ENCODE measurements at regions not wholly inside any gene's neighbourhood (a gene's known extent, or its start where the extent isn't known, plus 50 kb on each side); places are given as distances from the start of the nearest gene placed in this dataset.
A peak's percentile ranks its signal among the peaks of the same experiment; 100 is the strongest.

DNA sequence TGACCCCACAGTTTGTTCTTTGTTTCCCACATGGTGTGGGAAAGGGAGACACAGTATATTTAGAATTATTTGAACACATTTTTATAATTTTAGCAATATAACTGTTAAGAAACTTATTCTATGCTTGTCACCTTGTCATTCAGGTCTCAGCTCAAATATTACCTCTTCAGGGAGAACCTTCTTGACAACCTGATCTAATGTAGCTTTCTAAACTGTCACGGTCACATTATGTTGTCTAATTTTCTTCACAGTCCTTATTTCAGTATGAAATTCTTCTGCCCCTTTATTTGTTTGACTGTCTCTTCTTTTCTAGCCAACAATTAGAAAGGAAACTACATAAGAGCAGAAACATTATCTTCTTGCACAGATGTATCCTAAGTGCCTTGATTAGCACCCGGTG is 304.3 kb upstream of the PARD3B start:
- intact Hi-C loops (cut with DNase I): no loop called here
- no peak for DNase-seq (ENCODE audit: missing footprints)
- ATAC-seq: no peak

DNA sequence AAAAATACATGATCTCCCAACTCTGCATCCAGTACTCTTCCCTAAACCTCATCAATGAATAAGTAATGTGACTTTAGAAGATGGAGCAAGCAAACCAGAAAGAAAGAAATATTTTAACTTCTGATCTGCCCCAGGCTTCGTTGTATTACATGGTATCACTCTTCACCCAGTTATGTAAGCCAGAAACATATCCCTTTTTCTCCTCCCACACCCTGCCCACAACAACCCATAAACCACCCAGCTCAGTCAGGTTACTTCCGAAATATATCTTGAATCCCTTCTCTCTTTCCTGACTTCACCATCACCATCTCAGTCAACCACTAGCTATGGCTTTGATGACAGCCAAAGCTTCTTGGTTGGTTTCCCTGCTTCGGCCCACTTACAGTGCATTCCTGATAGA is 295.8 kb upstream of the PARD3B start:
- no peak for ATAC-seq
- no peak for DNase-seq (ENCODE audit: missing footprints)
- intact Hi-C loops (cut with DNase I): no loop called here

DNA sequence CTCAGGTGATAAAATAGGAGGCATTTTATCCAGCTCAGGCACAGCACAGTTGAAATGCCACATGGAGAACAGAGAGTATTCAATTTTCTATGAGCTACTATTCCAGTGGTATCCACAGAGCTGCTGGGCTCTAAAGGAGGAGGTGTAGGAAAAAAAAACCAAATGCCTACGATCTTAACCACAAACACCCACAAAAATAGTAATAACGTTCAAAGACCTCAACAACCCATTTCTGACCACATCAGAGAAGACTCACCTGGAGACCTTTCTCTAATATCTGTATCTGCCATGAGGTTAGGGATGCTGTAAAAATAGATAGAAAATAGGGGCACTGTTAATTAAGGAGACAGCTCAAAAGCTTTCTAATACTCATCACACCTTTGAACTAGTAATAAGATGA is 294.6 kb upstream of the PARD3B start:
- no peak for DNase-seq (ENCODE audit: missing footprints)
- ATAC-seq: no peak
- intact Hi-C loops (cut with DNase I): no loop called here

DNA sequence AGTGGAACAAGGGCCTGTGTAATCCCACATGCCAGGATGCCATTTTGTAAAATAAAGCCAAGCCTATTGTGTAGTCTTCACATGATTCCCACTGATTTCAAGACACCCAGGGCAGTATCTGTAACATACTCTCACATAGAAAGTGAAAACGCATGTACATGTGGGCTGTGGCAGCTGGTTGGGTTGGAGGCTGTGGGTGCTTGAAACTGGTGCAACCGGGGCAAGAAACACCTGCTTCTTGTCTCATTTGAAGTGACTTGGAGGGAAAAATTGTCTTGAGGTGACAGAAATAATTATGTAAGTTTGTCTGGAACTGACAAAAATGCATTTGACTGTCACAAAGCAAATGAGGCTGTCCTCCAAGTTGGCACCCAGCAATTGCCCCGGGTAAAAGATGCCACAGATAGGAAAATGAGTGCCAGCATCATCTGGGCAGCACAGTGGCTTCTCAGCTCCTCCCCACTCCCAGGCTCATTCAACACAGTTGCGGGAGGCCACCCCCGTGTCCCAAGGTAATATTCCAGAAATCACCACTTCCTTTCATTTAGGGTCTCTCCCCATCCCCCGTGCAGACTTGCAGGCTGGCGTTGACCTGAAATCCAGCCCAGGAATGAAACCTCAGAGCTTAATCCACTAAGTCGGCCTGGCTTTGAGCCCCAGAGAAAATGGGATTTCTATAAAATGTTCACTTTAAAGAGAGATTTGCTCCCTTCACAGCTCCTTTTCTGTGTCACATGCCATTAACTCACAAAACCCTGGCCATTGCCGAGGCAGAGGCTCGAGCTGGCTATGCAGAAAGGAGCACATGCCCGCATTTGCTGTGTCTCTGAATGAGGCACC is 293.9 kb upstream of the PARD3B start:
- no peak for DNase-seq (ENCODE audit: missing footprints)
- intact Hi-C loops (cut with DNase I): no loop called here
- ATAC-seq: no peak

DNA sequence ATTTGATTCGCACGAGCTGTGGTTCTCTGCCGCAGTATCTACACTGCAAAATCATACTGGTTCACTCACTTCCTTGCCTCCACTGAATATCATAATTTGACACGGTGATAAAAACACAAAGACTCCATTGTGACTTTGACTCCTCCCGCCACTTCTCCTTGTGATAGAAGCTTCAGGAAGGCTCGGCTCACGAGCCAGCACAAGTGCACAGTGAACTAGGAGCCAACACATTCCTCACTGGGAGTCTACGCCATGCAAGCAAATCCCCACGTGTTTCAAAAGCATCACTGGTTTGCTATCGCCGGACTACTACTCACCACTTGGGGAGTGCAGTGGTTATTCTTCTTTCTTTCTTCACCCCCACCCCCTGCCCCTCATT is 293.3 kb upstream of the PARD3B start:
- DNase-seq (ENCODE audit: missing footprints) (no peak), ATAC-seq (no peak)
- intact Hi-C loops (cut with DNase I): no loop called here

DNA sequence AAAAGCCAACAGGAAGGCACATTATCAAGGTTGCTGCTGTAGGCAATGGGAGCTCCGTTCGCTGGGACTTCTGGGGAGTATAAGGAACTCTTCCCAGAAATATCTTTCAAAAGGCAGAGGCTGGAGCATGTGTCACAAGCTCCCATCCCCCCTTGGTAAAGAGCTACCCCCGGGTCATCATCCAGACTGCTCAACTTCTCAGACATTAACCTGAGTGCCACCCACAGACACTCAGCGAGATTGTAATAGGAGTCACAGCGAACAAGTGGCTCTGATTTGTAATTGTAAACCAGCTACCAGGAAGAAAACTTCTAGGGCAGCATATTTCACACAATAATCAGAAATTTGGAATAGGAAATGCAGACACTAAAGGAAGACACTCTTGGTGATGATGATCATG is 290.2 kb upstream of the PARD3B start:
- intact Hi-C loops (cut with DNase I): loop anchor here (5.0 kb wide), 1 partner anchor 437 kb away; no protein-coding TSS in a partner anchor
- ATAC-seq (no peak), DNase-seq (ENCODE audit: missing footprints) (no peak)

DNA sequence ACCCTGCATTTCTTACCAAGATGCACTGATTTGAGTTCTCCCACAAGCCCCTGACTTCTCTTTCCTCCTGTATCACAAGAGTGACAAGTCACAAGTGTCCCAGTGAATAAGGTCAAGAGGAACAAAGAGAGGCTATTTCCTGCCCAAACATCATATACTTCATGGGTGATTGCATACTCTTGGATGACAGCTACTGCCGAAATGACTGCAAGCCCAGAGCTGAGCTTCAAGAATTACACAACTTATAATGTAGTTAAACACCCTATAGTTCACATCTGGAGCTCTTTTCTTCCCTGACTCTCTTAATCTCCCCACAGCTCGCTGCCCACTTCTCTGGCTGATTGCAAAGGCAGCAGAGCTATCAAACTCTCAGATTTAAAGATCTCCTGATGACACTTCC is 289.7 kb upstream of the PARD3B start:
- intact Hi-C loops (cut with DNase I): loop anchor here (5.0 kb wide), 1 partner anchor 437 kb away; no protein-coding TSS in a partner anchor
- ATAC-seq (no peak), DNase-seq (ENCODE audit: missing footprints) (no peak)

DNA sequence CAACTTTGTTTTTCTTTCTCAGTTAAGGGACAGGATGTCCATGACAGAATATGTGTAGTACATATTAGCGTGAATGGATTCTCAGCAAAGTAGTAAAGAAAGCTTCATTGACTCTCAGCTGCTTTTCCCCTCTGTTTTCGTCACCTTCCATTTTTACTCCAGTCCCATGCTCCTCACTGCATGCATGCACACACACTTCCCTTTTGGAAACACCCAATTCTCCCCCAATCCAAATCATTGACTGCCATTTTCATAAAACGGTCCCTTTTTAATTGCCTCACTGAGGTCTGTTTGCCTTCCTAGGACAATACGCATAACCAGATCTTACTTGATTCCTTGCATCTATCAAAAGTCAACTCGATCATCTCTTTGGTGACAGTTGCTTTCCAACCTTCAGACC is 287.5 kb upstream of the PARD3B start:
- no peak for DNase-seq (ENCODE audit: missing footprints)
- intact Hi-C loops (cut with DNase I): loop anchor here (5.0 kb wide), 1 partner anchor 435 kb away; no protein-coding TSS in a partner anchor
- no peak for ATAC-seq

DNA sequence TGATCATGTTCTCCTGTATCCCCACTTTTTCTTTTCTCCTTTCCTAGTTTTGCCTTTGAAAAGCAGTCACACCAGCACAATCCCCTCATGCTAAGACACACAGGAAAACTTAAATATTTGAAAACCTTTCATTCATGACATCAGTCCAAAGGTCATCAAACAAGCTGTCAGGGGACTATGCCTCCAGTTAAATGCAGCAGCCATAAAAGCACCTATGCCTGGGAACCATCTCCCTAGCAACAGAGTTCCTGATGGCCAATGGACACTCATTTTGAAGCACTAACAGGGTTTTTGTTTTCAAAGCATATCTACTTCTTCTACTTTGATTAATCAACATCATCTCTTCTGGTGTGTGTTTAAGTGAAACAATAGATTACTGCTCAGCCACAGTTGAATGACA is 286.4 kb upstream of the PARD3B start:
- intact Hi-C loops (cut with DNase I): loop anchor here (5.0 kb wide), 1 partner anchor 433 kb away; no protein-coding TSS in a partner anchor
- no peak for ATAC-seq
- no peak for DNase-seq (ENCODE audit: missing footprints)

DNA sequence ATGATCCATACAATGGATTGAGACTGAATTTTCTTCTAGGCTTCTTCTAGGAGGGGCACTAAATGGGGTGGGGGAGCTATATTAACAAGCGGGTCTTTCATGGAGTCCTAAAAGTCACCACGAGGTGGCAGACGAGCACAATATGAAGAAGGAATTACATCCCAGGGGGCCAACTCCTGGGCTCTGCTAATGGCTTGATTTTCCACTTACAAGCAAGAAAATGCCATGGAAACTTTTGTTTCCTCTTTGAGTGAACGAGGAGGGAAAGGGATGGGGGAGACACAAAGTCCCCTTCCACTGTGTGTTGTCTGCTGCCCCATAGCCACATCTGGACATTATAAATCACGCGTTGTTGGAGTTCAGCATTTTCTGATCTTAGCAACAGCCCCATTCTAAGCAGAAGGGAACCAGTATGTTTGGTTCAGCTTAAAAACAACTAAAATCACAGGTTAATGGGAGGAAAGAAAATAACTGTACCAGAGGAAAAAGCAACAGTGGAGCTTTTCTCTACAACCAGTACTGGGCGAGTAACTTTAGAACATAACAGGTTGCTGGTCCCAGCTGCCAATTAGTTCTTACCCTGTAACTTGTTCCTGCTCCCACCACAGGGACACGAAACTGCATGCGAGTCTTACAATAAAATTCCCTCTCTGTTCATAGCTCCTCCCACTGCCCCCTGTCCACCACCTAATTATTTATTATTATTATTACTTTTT is 285.0 kb upstream of the PARD3B start:
- ATAC-seq (peak; percentile 64), DNase-seq (ENCODE audit: missing footprints) (no peak)
- intact Hi-C loops (cut with DNase I): loop anchor here (5.0 to 10.0 kb wide), 3 partner anchors 62 to 1664 kb away; partner anchors contain the start of gene NRP2

DNA sequence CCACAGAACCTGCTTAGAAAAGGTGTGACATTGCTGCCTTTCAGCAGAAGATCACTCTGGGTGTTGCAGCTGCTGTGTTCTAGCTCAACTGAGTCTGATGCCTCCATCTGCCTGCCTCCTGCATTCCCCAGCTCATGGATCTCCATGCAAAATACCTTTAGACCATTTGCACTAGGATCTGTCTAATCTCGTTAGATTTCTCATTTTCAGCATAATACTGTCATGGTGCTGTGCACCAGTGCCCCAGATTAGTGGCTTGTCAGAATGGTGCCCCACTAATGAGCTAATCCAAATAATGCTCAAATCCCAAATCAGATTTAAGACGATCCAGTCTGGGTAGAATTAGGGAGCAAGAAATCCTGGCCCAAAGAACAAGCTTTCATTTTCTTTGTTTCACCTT is 284.4 kb upstream of the PARD3B start:
- intact Hi-C loops (cut with DNase I): loop anchor here (5.0 to 10.0 kb wide), 3 partner anchors 61 to 1664 kb away; partner anchors contain the start of gene NRP2
- ATAC-seq (no peak), DNase-seq (ENCODE audit: missing footprints) (no peak)

DNA sequence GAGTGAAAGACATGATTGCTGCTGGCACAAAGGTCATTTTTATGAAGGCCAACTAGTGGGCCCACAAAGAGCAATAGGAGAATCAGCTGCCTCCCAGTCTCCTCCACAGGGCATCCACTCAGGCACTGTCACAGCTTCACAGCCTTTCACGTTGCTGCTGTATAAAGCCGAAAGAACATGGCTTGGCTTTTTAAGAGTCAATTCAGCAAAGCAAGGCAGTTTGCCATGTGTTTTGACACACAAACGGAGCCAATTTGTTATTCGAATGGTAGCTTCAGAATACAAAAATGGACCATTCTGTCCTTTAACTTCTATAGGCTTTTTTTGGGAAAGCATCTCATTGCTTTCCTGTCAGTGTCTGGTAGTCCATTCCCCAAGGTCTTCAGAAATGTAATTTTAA is 283.4 kb upstream of the PARD3B start:
- intact Hi-C loops (cut with DNase I): loop anchor here (5.0 to 10.0 kb wide), 3 partner anchors 60 to 1663 kb away; partner anchors contain the start of gene NRP2
- DNase-seq (ENCODE audit: missing footprints) (no peak), ATAC-seq (no peak)

DNA sequence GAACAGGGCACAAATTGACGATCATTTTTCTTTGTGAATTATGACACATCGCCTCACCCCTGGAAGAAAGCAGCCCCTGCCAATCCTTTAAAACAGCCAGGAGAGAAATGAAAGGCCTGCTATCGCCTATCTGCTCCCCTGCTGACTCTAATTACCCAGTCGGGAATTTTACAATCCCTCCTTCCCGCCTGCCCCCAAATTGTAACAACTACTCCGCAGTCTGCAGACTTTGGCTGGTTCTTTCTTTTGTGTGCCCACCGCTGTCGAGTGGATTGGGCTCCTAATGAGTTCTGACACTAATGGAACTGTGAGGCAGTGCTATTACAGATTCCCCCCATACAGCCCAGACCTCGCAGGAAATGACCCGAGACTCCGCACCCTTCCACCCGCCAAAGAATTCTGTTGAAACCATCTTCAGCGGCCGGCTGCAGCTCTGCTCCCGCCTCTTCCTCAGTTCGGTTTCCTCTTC is 281.2 kb upstream of the PARD3B start:
- ATAC-seq (no peak), DNase-seq (ENCODE audit: missing footprints) (no peak)
- intact Hi-C loops (cut with DNase I): loop anchor here (5.0 to 10.0 kb wide), 3 partner anchors 58 to 1661 kb away; partner anchors contain the start of gene NRP2

DNA sequence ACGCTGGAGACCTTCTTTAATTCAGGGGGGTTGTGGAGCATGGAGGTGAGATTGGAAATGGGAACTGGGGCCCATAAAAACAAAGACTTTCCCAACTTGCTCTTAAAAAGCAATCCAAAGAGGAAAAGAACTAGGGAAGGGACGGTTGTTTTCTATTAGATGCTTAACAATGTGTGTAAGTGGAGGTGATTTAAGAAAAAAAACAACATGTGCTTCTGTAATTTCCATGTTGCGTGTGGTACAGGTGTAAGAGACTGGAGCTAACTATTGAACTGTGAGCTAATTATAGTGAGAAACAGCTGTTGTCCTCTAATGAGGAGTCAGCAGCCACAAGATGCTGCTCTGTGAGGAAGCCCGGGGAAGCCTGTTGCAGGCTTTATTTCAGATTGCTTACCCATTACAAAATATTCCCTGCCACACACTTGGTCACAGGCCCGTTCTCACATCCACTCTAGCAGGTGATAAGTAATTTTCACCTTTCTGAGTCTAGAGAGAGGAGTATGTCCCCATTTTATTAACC is 280.6 kb upstream of the PARD3B start:
- ATAC-seq (no peak), DNase-seq (ENCODE audit: missing footprints) (no peak)
- intact Hi-C loops (cut with DNase I): loop anchor here (5.0 to 10.0 kb wide), 3 partner anchors 58 to 1660 kb away; partner anchors contain the start of gene NRP2

DNA sequence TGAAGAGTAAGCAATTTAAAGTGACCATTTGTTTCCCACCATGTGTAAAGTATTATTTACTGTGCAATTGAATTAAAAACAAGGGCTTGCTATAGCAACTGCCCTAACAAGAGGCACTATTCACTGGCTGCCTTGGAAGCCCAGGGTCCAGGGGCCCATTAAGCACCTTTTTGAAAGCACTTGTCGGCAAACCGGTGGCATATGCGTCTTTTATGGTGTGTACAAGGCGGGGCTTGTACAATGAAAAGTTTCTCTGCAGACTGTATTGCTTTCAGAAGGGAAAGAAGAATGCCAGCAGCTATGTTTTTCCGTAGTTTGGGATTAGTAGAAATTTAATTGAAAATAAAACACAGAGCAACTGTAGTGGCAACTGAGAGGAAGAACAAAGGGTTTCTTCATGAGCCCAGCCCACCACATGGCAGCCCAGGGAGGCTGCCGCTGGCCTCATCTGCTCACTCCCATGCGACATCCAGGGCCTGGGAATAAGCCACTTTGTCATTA is 279.5 kb upstream of the PARD3B start:
- intact Hi-C loops (cut with DNase I): loop anchor here (10.0 kb wide), 2 partner anchors 1419 to 1659 kb away; partner anchors contain the start of gene NRP2
- no peak for DNase-seq (ENCODE audit: missing footprints)
- no peak for ATAC-seq

DNA sequence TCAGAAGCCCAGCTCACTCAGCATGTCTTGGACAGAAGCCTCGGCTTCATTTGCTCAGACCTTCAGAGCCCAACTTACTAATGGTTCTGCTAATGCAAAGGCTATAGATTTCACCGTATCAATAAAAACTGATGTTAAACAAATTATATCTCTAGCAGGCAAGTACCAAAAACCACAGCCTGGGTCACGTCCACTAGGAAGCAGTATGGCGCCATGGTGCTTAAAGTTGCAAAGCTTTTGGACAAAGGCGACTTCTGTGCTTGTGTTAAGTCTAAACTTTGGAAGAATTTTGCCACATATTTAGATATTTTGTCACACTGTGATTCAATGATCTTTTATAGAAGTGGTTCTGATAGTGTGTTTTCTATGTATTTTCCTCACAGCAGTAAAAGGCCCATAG is 276.8 kb upstream of the PARD3B start:
- no peak for ATAC-seq
- DNase-seq (ENCODE audit: missing footprints): no peak
- intact Hi-C loops (cut with DNase I): loop anchor here (10.0 kb wide), 2 partner anchors 1416 to 1656 kb away; partner anchors contain the start of gene NRP2

DNA sequence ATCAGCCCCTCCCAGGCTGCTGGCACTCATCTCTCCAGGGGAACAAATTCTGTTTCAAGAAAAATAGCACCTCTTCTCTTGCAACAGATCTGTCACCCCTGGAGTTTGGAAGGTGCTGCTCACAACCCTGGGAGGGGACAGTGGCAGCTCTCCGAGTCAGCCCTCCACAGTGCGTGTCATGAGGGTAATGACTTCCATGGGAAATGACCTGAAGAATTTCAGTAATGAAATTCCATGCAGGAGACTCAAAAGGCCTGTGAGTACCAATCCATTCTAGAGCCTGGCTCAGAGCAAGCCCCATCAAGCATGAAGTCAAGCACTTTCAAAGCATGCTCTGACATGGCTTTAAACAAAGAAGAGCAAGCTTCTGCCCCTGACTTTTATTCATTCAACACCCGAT is 276.3 kb upstream of the PARD3B start:
- no peak for ATAC-seq
- intact Hi-C loops (cut with DNase I): loop anchor here (10.0 kb wide), 2 partner anchors 1416 to 1656 kb away; partner anchors contain the start of gene NRP2
- DNase-seq (ENCODE audit: missing footprints): no peak

DNA sequence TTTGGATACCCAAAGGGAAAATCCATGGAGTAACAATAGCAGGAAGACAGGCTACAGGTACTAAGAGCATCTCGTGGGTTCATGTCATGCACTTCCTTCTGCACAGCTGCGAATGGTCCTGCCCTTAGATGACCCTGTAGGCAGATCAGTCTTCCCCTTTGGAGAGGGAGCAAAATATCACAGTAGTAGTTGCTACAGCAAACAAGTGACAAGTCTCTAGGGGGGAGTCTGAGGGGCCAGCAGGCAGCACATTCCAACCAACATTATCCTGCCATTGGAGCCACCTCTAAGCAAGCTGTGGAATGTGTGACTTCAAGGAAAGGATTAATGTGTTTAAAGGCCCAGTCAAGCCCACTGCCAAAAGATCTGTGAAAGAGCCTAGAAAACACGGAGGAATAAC is 273.2 kb upstream of the PARD3B start:
- no peak for DNase-seq (ENCODE audit: missing footprints)

More for the DNA sequence above, 273.2 kb upstream of the PARD3B start:
- ATAC-seq: peak; percentile 37
- intact Hi-C loops (cut with DNase I): no loop called here
